HG03159 (cell line): ENCODE measurements at regions not wholly inside any gene's neighbourhood (a gene's known extent, or its start where the extent isn't known, plus 50 kb on each side); places are given as distances from the start of the nearest gene placed in this dataset.

Source experiments
- ATAC-seq: cut with Tn5 transposase; IDR thresholded peaks from one replicate; pipeline ENCODE4 v1.9.1; 2021; ENCODE audit warnings: mild to moderate bottlenecking, moderate library complexity; ENCODE audit not compliant: unreplicated experiment

DNA sequence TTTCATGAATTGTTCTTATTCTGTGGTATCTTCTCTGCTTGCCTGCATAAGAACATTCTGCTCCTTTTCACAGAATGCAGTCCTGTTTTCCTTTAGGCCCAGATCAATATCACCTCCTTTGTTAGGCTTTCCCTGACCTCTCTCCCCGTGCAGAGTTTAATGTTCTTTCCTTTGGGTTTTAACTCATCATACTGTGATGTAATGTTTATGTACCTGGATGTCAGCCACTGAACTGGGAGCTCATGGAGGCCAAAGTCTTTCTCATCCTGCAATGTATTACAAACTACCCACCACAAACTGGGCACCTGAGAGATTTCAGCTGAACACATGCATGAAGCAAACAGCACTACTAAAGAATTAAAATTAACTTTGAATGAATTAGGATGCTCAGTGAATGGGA, 192.8 kb upstream of the RORA start:
- ATAC-seq = no peak

DNA sequence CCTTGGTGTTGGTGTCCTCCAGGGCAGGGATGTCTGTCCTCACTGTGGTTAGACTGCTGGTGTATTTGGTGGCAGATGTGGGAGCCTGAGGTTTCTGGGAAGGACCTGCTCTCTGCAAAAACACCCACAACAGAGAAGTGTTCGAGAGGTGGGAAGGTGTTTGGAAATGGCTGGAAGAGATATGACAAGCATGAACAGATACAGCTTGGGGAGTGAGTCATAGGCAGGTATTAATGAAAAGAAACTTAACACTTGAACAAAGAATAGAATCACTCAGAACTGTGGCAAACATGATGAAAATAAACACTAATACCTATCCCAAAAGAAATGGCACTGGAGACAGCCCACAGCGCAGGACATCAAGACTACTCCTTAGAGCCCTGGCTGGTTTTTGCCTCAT, 192.4 kb upstream of the RORA start:
- ATAC-seq = no peak

DNA sequence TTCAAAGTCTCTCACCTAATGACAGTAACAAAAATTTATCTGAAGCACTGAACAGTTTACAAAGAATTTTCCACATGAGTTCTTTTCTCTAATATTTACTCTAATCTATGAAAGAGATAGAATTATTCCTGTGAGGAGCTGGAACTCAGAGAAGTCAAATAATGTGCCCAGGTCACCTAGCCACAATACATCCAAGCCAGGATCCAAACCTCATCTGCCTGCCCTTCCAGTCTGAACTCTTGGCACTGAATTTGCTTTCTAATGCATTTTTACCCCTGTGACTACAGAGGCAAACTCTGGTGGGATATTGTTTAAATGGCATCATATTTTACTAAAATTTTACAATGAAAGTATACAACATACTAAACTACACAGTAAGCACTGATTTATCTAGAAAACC, 191.4 kb upstream of the RORA start:
- no peak for ATAC-seq

DNA sequence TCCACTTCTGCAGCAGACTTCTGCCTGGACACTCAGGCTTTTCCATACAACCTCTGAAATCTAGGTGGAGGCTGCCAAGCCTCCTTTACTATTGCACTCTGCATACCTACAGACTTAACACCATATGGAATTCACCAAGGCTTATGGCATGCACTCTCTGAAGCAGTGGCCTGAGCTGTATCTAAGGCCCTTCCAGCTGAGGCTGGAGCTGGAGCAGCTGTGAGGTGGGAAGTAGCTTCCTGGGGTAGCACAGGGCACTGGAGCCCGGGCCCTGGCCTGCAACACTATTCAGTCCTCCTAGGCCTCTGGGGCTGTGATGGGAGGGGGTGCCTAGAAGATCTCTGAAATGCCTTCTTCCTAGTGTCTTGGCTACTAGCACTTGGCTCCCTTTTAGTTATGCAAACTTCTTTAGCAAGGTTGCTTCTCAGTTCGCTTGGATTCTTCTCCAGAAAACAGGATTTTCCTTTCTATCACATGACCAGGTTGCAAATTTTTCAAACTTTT, 186.6 kb upstream of the RORA start:
- ATAC-seq = no peak

DNA sequence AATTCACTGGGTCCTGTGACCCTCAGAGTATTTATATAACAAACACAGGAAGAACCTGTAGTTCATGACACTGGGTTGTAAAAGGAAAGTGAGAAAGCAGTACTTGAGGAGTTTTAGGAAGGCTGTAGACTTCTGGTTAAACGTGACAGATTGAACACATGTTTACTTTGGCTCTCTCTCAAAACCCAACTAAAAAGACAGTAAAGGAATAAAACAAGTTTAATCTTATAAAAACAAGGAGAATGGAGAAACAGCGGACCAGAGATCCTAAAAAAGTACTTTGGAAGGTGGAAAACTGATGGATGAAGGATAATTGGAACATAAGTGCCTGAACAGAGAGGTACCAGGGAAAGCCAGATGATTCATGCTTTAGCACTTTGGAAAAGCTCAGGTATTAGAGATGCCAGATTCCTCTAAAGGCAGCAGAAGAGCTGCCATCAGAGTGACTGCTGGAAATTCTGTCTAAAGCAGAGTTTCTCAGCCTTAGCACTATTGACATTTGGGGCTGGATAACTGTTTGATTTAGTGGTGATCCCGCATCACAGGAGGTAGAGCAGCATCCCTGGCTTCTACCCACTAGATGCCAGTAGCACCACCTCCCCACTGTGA, 182.9 kb upstream of the RORA start:
- no peak for ATAC-seq

DNA sequence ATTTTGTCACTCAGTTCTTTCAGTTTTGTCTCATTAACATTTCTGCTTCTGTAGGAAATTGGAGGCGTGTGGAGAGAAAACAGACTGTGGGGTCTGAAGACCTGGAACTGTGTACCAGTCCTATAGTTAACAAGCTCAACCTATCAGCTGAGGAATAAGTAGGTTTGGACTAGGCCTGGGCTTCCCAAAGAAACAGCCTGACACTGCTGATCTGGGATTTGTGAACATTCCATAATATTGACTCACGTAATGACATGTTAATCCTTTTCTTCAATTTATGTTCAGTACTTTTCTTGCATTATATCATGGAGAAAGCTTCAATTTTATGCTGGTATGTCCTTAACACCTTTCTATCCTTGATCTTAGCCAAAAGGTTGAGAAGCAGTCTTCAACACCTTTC, 181.6 kb upstream of the RORA start:
- no peak for ATAC-seq

DNA sequence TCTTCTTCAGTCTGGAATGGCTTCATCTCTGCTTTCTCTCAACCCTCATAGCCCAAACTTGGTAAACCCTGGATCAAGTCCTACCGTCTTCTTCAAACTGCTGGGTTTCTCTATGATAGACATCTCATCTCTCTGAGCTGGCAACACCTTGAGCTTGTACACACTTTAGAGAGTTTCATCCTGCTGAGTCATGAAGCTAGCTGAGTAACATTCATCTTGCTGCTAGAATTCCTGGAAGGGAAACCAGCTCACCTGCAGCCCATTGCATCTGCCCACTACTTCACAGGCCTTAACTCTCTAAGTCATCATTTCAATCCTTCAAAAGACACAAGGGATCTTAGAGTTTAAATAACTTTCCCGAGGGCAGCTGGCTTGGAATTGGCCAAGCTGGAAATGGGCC, 175.5 kb upstream of the RORA start:
- ATAC-seq = no peak

DNA sequence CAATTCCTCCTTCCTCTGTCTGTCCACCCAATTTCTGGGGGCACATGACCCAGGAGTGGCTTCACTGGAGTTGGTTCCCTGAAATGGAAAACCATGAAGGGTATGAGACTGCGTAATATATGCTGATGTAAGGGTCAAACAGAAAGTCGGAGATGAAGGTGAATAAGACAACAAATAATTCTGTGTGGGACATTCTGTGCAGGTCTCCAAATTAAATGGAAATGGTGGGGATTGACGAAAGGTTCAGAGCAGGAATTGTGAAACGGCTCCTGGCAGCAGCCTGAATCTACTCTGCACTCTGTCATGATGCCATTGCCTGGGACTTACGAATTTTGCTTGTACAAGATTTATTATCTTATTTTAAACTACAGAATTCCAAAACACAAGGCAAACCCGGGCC, 174.8 kb upstream of the RORA start:
- ATAC-seq = no peak

DNA sequence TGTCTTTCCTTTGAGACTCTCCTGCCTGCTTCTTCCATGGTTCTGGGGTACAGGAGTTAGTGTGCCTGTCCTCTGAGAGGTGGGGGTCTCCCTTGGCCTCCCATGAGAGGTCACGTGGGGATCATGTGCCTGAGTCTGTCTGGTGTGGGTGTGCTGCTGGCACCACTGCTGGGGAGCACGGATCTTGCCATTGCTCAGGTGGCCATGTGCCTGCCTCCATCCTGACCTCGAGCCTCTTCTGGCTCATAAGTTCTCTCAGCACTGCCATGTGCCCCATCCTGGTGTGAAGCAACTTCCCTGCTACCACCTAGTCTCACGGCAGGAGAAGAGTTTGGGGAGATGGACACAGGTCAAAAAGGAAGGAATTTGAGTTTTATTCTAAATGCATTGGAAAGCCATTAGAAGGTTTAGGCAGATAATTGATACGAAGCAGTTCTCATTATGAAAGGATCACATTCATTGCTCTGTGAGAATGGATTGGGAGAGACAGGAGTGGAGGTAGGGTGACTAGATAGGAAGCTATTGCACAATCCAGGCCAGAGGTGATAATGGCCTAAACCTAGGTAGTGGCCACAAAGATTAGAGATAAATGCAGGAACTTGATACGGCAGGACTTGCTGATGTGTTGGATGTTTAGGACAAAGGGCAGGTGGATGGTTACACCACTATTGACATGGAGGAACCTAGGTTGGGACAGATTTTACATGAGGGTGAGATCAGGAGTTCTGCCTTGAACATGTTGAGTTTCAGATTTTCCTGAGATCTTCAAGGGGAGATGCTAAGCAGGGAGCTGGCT, 173.0 kb upstream of the RORA start:
- ATAC-seq = no peak

DNA sequence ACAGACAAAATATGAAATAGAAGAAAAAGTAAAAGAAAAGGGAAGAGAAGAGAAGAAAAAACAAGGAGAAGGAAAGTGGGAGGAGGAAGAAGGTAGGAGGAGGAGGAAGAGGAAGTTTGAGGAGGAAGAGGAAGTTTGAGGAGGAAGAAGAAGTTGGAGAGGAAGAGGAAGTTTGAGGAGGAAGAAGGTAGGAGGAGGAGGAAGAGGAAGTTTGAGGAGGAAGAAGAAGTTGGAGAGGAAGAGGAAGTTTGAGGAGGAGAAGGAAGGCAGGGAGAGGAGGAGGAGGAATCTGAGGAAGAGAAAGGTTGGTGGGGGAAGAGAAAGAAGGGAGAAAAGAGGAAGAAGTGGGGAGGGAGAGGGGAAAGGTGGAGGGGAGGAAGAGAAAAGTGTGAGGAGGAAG, 169.2 kb upstream of the RORA start:
- ATAC-seq = no peak

DNA sequence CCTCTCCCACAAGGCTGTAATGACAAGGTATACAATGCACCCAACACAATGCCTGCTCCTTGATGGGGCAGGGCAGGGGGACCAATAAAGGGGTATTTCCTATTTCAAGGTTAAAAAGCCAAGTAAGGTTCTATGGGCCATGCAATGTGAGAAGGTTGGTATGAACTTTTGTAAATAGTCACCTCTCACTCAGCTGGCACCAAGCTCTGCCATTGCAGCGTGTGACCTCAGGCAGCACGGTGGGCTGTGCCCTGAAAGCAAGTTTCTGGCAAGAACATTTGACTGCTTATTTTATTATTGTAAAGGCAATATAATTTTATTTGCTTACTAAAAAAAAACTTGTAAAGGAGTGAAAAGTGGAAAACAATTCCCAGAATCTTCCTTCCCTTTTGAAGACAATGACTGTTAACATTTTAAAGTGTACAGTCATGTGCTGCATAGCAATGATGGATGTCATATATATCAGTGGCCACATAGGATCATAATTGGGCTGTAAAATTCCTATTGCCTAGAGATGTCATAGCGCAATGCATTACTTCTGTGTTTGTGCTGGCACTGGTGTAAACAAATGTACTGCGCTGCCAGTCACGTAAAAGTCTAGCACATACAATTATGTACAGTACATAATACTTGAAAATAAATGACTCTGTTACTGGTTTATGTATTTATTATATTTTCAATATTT, 167.3 kb upstream of the RORA start:
- no peak for ATAC-seq

DNA sequence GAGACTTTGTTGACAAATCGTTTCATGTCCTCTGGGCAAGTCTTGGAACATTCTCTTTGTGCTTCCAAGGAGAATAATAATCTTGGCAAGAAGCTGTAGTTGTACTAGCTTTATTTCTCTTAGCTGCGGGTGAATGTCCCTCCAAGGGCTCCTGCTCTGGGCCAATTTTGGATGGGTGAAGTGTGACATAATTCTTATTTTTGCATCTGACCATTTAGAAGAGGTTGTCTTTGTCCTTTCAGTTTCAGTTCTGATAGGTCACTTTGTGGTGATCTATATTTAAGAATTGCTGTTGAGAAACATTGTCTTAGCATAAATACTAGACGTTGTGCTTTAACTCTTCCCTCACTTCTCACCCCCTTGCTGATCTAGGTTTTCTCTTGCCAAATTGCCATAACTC, 164.8 kb upstream of the RORA start:
- ATAC-seq = no peak

DNA sequence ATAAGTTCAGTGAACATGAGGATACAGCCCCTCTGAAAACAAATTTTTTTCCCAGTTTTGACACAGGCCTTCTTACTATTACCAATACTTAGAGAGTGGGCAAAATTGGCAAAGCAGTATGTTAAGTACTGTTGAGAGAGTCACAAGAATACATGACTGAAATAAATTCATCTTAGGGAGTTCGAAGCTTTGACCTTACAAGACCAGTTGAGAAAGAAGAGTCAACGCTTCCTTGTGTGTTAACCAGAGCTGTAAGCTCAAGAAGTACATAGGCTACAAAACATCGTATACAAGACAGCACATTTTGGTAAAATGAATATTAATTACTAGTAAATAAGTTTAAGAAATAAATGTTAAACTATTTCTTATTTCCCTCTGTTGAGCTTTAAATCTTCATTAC, 164.4 kb upstream of the RORA start:
- no peak for ATAC-seq

DNA sequence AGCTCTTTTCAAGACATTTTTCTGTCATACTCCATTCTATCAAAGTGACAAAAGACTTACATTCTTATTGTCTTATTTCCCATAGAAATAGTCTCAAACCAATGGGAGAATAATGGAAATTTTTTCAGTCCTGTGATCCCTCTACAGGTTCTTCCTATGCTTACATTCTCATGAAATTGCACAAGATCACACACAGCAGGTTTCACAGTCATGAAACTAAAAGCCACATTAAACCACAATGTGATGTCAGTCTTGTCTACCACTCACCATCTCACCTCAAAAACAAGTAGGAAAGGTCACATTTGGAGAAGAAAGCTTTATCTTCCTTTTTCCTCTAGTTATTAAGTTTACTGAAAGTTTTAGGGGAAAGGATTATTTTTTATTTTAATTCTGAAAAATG, 161.0 kb upstream of the RORA start:
- no peak for ATAC-seq

DNA sequence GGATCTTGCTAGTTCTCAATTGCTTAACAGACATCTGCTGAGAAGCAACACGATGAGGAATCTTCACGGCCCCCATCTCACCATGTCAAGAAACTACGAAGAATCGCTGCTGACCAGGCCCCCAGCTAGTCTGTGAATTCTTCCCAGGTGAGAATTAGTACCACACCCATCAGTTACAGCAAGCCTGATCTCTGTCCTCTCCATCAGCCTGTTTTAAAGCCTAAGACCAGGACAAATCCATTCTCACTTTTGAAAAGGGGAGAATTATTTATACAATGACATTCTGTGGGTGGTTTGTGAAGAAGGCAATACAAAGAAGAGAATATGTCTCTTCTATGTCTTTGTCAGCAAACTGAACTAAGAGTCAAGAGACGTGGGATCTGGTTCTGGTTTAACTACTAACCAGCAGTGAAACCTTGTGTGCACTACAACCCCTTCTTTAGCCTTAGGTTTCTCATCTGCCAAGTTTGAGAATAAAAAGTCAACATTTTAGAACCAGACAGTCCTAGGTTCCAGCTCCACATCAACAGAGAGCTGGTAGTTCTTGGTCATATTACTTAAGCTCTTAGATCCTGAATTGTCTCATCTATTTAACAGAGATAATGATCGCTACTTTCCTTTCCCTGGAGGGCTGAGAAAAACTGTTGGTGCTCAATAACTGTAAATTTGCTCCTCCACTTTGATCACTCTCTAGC, 160.4 kb upstream of the RORA start:
- ATAC-seq = no peak

DNA sequence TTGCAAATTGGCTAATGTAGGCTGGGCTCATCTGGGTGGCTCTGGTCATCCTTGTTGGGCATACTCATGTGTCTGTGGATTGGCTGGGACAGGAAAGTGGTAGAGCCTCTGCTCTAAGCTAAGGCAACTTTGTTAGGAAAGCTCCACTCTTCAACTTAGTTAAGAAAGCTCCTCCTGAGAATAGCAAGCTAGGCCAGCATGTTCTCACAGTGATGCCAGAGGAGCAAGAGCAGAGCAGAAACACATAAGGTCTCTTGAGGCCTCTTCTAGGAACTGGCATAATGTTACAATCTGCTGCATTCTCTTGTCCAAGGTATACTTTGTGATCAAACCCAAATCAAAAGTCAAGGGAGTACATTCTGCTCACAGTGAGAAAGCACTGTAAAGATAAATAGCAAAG, 158.6 kb upstream of the RORA start:
- ATAC-seq = no peak

DNA sequence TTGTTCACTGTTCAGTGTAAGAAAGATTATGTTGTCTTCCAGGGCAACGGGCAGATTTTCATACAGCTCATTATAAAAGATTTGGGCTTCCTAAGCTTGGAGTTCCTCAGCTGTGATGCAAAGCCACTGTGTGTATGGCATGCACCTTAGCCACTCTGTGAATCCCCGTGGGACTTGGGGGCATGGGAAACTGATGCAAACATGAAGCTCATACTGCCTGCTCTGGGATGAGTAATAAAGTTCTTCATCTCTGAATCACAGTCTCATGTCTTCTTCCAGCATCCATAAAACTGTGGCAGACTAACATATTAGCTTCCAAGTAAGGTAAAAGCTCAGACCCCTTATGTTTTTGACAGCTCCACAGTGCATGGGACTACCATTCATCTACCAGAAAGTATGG, 154.3 kb upstream of the RORA start:
- no peak for ATAC-seq

DNA sequence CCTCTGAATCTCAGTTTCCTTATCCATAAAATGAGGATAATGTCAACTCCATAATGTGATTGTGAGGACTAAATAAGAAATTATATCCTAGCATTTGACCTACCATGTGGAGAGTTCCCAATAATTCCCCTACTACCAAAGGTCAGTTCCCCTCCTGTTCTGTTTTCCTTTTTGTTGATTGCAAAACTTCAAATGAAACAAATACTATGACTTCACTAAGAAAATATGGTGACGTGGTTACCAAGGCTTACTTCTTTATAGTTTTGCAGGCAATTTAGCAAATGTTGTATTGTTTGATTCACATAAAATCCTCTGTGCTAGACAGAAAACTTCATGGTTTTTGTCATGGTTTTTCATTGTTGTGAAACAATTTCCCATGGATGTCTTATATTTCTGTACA, 153.8 kb upstream of the RORA start:
- no peak for ATAC-seq

DNA sequence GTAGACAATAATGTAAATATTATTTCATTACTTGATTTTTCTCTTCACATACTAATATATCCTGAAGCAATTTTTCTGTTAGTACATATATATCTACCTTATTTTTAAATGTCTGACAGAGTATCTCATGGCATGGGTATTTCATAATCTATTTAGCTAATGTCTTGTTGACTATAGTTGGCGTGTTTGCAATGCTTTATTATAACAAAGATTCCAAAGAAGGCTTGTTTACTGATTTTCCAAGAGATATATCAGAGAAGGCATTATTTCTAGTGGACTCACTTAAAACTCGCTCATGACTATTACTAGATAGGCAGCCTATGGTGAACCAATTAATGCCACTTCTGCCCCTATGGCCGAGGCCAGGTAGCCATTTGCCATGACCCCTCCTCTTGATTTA, 152.4 kb upstream of the RORA start:
- no peak for ATAC-seq

DNA sequence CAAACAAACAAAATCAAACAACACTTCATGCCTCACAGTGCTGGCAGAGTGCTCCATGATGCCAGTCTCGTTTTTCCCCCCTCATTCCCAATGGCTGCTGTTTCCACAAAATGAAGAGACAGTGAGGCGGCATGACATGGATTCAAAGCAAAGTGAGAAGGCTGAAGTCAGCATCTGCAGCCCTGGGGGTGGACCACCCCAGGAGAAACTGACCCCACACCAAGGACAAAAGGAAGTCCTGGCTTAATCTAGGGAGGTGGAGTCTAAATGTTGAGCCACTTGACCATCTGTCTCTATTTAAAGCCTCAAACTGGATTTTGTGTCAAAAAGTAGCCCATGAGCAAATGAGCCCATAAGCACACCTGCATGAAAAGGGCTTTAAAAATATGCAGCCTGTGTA, 151.2 kb upstream of the RORA start:
- no peak for ATAC-seq

DNA sequence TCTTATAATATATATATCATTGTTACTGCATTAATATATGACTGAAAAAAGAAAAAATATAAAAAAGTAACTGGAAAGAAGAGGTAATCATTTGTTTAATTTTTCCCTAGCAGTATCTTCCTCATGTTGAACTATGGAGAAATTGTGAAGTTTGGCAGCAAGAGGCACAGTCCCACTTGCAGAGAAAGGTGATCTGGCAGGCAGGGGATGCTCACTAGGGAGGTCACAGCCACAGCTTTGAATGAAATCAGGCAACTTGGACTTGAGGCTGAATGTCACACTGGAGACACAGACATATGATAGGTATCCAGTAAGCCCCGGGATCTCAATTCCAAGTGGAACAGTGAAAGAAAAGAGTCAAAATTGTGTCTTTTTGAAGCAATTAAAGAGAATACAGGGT, 149.9 kb upstream of the RORA start:
- no peak for ATAC-seq

DNA sequence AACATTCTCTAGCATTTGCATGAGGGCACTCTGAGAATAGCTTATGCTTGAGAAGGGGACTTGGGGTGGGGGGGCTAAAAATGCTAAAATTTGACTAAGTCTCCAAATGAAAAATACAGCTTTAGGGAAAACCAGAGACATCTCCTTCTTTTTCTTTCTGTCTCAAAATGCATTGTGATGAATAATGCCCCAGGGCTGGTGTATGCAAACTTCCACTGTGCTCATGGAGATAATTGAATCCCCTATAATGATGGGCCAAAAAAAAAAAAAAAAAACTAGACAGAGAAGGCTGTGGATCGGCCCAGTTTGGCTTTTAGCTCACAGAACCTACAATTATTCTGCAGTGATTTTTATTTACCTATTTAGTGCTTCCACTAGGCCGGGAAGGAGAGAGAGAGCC, 147.9 kb upstream of the RORA start:
- ATAC-seq = no peak
